Mesothelial cell of epicardium (in vitro differentiated cells): ENCODE measurements at regions not wholly inside any gene's neighbourhood (a gene's known extent, or its start where the extent isn't known, plus 50 kb on each side); places are given as distances from the start of the nearest gene placed in this dataset.
"Not testable (repeated sequence)": the region's sequence is repeated elsewhere in the genome, so short reads cannot be mapped to it uniquely, and the experiment has no call there.

ENCODE experiments used
- DNase-seq, 2 experiments: peaks; one replicate each; pipeline ENCODE4 v3.0.0; 2021; ENCODE audit warnings: low spot score in 2 of 2; ENCODE audit not compliant: unreplicated experiment in 2 of 2
- H3K27ac Mint-ChIP-seq: 2 replicates; pipeline ENCODE4 v1.8.0; 2021; ENCODE audit warnings: mixed read lengths
- H3K27me3 Mint-ChIP-seq: 2 replicates; pipeline ENCODE4 v1.8.0; 2021; ENCODE audit warnings: low read depth, mixed read lengths
- H3K36me3 Mint-ChIP-seq: 2 replicates; pipeline ENCODE4 v1.8.0; 2021; ENCODE audit warnings: mixed read lengths
- H3K4me1 Mint-ChIP-seq: 2 replicates; pipeline ENCODE4 v1.8.0; 2021; ENCODE audit warnings: mixed read lengths
- H3K4me3 Mint-ChIP-seq: 2 replicates; pipeline ENCODE4 v1.8.0; 2021; ENCODE audit warnings: mild to moderate bottlenecking, moderate library complexity, mixed read lengths
- H3K9me3 Mint-ChIP-seq: 2 replicates; pipeline ENCODE4 v1.8.0; 2021; ENCODE audit warnings: mixed read lengths
- TF ChIP-seq, protein P1 (sequence below): fragments of 200-600 bp; sonication (generic); IDR thresholded peaks from one replicate; pipeline ENCODE4 v1.5.0; 2021; ENCODE audit warnings: antibody characterized with exemption; ENCODE audit not compliant: unreplicated experiment

DNA sequence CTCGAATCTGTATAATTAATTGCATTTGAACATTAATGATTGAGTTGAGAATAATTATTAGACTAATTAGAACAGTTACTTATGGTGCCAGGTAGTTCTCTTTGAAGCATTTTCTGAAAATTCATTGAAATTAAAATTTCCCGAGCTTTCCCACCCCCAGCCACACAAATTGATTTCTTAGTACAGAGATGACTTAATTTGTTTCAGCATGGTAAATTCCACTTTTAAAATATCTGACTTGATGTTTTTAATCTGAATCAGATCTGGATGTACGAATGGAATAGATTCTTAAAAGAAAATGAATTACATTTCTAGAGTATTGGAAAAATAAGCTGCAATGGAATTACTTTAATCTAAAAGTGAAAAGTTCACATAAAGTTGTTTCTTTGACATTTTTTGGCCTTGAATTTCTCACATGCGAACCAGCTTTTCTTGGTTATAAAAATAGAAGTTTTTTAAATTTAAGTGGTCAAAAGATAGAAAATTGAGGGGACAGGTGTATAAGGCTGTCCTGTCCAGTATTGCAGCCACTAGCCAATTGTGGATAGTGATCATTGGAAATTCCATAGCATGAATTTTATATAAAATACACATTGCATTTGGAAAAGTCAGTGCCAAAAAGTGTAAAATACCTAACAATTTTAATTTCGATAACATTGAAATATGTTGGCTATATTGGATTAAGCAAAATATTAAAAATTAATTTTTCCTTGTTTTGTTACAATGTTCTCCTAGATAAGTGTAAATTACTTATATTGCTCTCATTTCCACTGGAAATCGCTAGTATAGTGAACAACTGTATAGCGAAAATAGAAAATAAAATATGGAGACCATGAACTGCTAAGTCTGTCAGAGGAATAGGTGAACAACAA is 102.9 kb downstream of the OR2B2 start:
- peak overlapping the region; percentile 99 for H3K27ac Mint-ChIP-seq
- TF ChIP-seq, protein P1, sequence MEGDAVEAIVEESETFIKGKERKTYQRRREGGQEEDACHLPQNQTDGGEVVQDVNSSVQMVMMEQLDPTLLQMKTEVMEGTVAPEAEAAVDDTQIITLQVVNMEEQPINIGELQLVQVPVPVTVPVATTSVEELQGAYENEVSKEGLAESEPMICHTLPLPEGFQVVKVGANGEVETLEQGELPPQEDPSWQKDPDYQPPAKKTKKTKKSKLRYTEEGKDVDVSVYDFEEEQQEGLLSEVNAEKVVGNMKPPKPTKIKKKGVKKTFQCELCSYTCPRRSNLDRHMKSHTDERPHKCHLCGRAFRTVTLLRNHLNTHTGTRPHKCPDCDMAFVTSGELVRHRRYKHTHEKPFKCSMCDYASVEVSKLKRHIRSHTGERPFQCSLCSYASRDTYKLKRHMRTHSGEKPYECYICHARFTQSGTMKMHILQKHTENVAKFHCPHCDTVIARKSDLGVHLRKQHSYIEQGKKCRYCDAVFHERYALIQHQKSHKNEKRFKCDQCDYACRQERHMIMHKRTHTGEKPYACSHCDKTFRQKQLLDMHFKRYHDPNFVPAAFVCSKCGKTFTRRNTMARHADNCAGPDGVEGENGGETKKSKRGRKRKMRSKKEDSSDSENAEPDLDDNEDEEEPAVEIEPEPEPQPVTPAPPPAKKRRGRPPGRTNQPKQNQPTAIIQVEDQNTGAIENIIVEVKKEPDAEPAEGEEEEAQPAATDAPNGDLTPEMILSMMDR, result no peak
- no peaks in the 10 kb centered on the region for H3K36me3 Mint-ChIP-seq
- H3K4me1 Mint-ChIP-seq, result peaks cover 51% of the 10 kb centered on the region
- no peaks in the 10 kb centered on the region for H3K9me3 Mint-ChIP-seq
- H3K27me3 Mint-ChIP-seq, result no peaks in the 10 kb centered on the region
- no peak for DNase-seq
- H3K4me3 Mint-ChIP-seq, result peak overlapping the region; percentile 93

DNA sequence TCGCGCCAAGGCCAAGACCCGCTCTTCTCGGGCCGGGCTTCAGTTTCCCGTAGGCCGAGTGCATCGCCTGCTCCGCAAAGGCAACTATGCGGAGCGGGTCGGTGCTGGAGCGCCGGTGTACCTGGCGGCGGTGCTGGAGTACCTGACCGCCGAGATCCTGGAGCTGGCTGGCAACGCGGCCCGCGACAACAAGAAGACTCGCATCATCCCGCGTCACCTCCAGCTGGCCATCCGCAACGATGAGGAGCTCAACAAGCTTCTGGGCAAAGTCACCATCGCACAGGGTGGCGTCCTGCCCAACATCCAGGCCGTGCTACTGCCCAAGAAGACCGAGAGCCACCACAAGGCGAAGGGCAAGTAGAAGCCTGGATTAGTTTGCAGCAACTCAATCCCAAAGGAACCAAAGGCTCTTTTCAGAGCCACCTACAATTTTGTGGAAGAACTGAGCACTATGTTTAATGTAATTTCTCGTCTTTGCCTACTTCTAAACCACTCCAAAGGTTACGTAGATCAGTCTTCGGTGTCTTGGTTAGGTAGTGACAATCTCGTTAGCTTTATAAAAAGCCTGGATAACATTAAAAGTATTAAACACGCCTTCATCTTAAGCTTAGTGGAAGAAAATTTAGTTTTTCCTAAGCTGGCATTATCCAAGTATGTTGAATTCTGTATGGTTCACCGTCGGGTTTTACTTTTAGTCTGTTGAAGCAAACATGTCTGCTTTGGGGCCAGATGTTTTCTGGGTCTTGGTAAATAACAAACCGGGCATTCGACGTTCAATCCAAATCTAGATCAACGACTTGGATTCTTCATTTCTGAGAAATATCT is 103.7 kb downstream of the OR2B2 start:
- not testable (repeated sequence) for H3K9me3 Mint-ChIP-seq, H3K27me3 Mint-ChIP-seq, H3K36me3 Mint-ChIP-seq
- H3K4me1 Mint-ChIP-seq, result peaks cover 44% of the 10 kb centered on the region
- peak overlapping the region; percentile 99 for H3K27ac Mint-ChIP-seq
- peak overlapping the region; percentile 93 for H3K4me3 Mint-ChIP-seq
- peak in 1 of 2 experiments; percentile 45 for DNase-seq

DNA sequence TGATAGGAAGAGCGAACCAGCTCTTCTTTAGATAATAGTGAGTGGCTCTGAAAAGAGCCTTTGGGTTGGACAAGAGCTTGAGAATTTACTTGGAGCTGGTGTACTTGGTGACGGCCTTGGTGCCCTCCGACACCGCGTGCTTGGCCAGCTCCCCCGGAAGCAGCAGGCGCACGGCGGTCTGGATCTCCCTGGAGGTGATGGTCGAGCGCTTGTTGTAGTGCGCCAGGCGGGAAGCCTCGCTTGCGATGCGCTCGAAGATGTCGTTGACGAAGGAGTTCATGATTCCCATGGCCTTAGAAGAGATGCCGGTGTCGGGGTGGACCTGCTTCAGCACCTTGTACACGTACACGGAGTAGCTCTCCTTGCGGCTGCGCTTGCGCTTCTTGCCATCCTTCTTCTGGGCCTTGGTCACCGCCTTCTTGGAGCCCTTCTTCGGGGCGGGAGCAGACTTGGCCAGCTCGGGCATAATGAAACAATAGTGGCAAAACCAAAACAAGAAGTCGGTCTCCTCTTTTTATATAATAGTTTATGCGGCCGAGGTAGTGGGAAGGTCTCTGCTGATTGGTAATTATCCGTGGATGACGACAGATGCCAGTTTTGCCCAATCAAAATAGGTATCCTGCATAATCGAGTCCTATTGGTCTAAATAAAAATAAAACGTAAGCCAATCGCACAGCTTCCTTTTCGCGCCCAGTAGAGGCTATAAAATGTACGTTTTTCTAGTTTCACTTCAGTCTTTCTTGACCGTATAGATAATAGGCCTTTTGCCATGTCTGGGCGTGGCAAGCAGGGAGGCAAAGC is 104.6 kb downstream of the OR2B2 start:
- not testable (repeated sequence) for H3K27me3 Mint-ChIP-seq, H3K9me3 Mint-ChIP-seq, H3K36me3 Mint-ChIP-seq
- Mint-ChIP-seq H3K4me1 (peaks cover 44% of the 10 kb centered on the region), H3K4me3 (peak overlapping the region; percentile 93), H3K27ac (peak overlapping the region; percentile 99)
- DNase-seq, result peak; percentile 38 to 75

DNA sequence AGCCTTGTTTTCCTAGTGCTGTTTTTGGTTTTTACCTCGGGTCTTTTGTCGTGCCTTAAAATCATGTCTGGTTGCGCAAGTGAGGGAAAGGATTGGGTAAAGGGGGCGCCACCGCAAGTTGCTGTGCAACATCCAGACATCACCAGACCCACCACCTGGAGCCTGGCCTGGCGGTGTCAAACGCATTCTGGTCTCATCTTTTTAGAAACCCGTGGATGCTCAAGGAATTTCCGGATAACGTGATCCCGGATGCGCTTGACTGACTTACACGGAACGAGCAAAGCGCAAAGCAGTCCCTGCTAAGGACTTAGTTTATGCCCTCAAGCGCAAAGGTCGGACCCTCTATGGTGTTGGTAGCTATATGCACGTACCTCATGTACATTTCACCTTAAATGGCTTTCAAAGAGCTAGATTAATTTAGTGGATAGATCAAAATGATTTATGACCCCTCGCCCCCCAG is 105.2 kb downstream of the OR2B2 start:
- peak; percentile 28 to 56 for DNase-seq
- TF ChIP-seq, protein P1, result no peak
- Mint-ChIP-seq H3K27ac (peak overlapping the region; percentile 99), H3K36me3 (no peaks in the 10 kb centered on the region), H3K4me1 (peaks cover 39% of the 10 kb centered on the region), H3K4me3 (peak overlapping the region; percentile 93), H3K27me3 (no peaks in the 10 kb centered on the region), H3K9me3 (no peaks in the 10 kb centered on the region)

DNA sequence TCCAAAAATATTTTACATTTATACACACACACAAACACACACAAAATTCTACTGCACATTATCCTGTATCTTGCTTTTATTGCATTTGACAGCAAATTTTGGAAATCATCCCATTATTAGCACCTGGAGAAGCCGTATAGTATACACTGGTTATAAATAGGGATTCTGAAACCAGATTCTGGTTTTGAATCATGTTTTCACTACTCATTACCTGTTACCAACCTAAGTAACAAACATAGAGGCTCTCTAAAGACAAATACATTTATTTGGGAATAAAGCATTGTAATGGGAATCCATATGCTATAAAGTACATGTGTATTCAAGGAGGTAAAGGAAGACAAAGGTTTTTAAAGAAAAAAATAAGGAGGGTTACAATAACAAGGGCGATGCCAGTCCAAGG is 106.8 kb downstream of the OR2B2 start:
- Mint-ChIP-seq H3K36me3 (no peaks in the 10 kb centered on the region), H3K9me3 (no peaks in the 10 kb centered on the region), H3K4me1 (peaks cover 24% of the 10 kb centered on the region), H3K27me3 (no peaks in the 10 kb centered on the region), H3K4me3 (peak overlapping the region; percentile 9), H3K27ac (no peak overlapping the region)
- TF ChIP-seq, protein P1, result no peak
- no peak for DNase-seq

DNA sequence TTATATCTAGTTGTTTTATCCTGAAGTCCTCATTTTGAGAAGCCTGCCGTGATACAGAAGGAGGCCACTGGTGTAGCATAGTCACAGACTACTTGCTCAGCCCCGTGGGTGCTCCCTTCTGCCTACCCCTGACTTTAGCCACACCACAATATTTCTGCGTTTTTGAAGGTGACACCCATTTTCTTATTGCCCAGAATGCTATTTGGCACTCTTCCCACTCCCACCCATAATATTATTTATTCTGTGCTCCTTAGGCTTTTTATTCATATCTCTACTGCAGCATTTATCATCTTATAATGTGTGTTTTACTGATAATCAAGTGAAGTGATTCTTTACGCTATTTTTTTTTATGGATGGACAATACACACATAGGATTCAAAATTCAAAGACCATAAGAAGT is 107.3 kb downstream of the OR2B2 start:
- H3K9me3 Mint-ChIP-seq, result no peaks in the 10 kb centered on the region
- TF ChIP-seq, protein P1, result no peak
- peaks cover 22% of the 10 kb centered on the region for H3K4me1 Mint-ChIP-seq
- no peak overlapping the region for H3K27ac Mint-ChIP-seq
- H3K4me3 Mint-ChIP-seq, result no peak overlapping the region
- H3K27me3 Mint-ChIP-seq, result no peaks in the 10 kb centered on the region
- DNase-seq, result no peak
- H3K36me3 Mint-ChIP-seq, result no peaks in the 10 kb centered on the region
